Upper lobe of right lung (tissue), 1 donor: ENCODE measurements at regions not wholly inside any gene's neighbourhood (a gene's known extent, or its start where the extent isn't known, plus 50 kb on each side); places are given as distances from the start of the nearest gene placed in this dataset.

ENCODE experiments used
- ATAC-seq: fragments of 200-7000 bp; cut with Tn5 transposase; one replicate; pipeline ENCODE4 v1.9.1; 2020; ENCODE audit warnings: mild to moderate bottlenecking, moderate library complexity
- DNase-seq: peaks from one replicate; pipeline ENCODE4 v3.0.0-alpha.2; 2020
- H3K27ac ChIP-seq: fragments of 200-600 bp; one replicate; pipeline ENCODE4 v1.8.0; 2022
- H3K27me3 ChIP-seq: fragments of 200-600 bp; one replicate; pipeline ENCODE4 v1.8.0; 2022; ENCODE audit warnings: mild to moderate bottlenecking
- H3K36me3 ChIP-seq: fragments of 200-600 bp; one replicate; pipeline ENCODE4 v1.8.0; 2022
- H3K4me1 ChIP-seq: fragments of 200-600 bp; one replicate; pipeline ENCODE4 v1.8.0; 2022
- H3K4me3 ChIP-seq: fragments of 200-600 bp; one replicate; pipeline ENCODE4 v1.8.0; 2022; ENCODE audit warnings: mild to moderate bottlenecking
- H3K9me3 ChIP-seq: fragments of 200-600 bp; one replicate; pipeline ENCODE4 v1.8.0; 2022
- intact Hi-C: fragments of 100-400 bp; cut with DNase I; formaldehyde crosslinking; loops from one replicate; pipeline ENCODE4 v1.11.0; 2022
- TF ChIP-seq, protein P1 (sequence below): fragments of 200-600 bp; IDR thresholded peaks from one replicate; pipeline ENCODE4 v1.8.0; 2022; ENCODE audit warnings: antibody characterized with exemption
- donor health status: DM: no; HTN: yes; CAD: no; lungs with severe emphysema.

DNA sequence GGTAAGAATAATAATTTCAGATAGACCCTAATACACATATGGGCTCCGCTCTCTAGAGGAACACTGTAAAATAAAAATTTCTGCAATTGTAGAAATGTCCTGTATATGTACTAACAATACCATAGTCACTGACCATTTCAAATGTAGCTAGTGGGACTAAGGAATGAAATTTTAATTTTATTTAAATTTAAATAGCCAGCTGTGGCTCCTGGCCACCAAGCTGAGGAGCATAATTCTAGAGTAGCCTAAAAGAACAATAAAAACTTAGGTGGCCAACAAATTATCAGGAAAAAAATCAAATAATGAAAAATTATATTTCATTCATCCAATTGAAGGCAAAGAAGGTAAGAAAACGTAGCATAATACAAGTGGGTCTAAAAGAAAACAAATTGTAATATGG is 240.9 kb upstream of the MIR17HG start:
- Histone ChIP-seq H3K36me3 (no peaks in the 10 kb centered on the region), H3K4me1 (no peaks in the 10 kb centered on the region), H3K27ac (no peak overlapping the region), H3K27me3 (no peaks in the 10 kb centered on the region), H3K4me3 (no peak overlapping the region), H3K9me3 (no peaks in the 10 kb centered on the region)
- DNase-seq, result no peak
- intact Hi-C loops, result no loop called here
- no peak for ATAC-seq
- TF ChIP-seq, protein P1, sequence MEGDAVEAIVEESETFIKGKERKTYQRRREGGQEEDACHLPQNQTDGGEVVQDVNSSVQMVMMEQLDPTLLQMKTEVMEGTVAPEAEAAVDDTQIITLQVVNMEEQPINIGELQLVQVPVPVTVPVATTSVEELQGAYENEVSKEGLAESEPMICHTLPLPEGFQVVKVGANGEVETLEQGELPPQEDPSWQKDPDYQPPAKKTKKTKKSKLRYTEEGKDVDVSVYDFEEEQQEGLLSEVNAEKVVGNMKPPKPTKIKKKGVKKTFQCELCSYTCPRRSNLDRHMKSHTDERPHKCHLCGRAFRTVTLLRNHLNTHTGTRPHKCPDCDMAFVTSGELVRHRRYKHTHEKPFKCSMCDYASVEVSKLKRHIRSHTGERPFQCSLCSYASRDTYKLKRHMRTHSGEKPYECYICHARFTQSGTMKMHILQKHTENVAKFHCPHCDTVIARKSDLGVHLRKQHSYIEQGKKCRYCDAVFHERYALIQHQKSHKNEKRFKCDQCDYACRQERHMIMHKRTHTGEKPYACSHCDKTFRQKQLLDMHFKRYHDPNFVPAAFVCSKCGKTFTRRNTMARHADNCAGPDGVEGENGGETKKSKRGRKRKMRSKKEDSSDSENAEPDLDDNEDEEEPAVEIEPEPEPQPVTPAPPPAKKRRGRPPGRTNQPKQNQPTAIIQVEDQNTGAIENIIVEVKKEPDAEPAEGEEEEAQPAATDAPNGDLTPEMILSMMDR, result no peak

DNA sequence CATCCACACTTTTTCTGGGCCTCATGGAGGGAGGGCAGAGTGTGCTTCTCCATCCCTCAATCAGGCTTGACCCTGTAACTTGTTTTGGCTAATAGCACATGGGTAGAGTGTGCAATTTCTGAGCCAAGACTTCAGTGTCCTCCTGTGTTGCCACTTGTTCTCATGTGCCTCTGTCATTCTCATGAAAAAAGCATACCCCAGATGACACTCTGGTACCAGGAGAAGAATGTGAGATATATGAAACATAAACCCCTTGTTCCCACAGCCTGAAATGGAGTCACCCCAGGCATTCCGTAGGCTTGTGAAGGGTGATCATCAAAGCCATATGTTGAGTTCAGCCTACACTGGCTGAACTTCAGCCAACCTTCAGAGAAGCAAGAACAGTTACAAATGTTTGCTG is 239.2 kb upstream of the MIR17HG start:
- H3K27me3 ChIP-seq, result no peaks in the 10 kb centered on the region
- no peak overlapping the region for H3K27ac ChIP-seq
- H3K36me3 ChIP-seq, result no peaks in the 10 kb centered on the region
- intact Hi-C loops, result no loop called here
- H3K4me1 ChIP-seq, result no peaks in the 10 kb centered on the region
- H3K4me3 ChIP-seq, result no peak overlapping the region
- no peaks in the 10 kb centered on the region for H3K9me3 ChIP-seq
- TF ChIP-seq, protein P1, result no peak
- DNase-seq (no peak), ATAC-seq (no peak)

DNA sequence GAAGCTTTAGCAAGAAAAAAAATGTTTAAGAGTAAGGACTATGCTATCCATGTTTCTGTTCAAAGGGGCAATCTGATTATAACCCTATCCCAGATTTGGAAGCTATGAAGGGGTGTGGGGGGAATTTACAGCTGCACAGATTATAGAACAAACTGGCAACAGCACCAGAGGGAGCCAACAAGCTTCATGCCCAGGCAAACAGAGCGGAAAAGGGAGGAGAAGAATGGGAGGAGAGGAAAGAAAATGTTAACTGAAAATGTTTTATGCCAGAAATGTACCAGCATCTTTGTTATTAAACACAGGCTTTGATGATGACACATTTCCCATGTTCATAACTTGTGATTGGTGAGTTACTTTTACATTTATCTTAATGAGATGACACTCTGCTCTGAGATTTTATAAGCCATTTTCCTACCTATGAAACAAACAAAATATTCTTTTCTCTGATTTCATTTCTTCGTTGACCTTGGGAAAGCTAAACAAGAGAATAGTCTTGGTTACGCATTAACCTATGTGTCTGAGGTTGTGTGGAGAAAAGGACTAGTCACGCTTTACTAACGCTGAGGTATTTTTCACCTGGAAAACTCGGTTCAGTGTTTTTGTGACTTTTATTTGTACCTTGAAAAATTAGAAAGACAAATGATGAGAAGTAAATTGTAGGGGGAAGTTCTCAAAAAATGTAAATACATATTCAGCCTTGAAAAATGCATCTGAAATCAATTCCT is 235.8 kb upstream of the MIR17HG start:
- TF ChIP-seq, protein P1, result no peak
- DNase-seq (no peak), ATAC-seq (no peak)
- Histone ChIP-seq H3K36me3 (no peaks in the 10 kb centered on the region), H3K4me1 (no peaks in the 10 kb centered on the region), H3K4me3 (no peak overlapping the region), H3K27me3 (no peaks in the 10 kb centered on the region), H3K9me3 (no peaks in the 10 kb centered on the region), H3K27ac (no peak overlapping the region)
- intact Hi-C loops, result no loop called here

DNA sequence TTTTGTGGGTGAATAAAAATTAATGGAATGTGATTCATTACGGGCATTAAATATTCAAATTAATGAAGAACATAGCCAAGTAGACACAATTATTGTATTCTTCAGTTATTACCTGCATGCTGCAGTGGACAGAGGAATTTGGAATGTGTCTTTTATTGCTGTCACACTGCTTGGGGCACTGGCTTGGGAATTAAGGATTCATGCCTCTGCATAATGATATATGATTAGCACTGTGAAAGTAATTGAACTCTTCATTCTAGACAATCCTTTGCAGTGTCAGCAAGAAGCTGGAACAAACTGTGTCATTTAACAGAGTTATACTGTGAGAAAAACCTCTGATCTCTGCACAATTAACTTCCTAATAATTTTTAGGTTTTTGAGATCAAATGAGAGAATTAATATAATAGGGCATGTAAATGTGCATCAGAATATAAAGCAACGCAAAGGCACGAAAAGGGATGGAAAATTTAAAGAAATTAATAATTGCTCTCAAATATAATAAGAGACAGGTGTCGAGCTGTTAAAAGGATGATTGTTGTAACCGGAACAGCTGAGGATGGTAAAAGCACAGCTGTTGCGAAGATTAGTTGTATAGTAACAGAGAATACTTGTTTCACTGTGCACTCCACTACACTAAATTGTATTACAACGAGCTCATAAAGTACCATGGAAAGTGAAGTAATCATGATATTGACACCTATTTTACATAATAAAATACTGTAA is 235.1 kb upstream of the MIR17HG start:
- ATAC-seq (no peak), DNase-seq (no peak)
- intact Hi-C loops, result no loop called here
- TF ChIP-seq, protein P1, result no peak
- H3K9me3 ChIP-seq, result no peaks in the 10 kb centered on the region
- no peak overlapping the region for H3K27ac ChIP-seq
- H3K4me1 ChIP-seq, result no peaks in the 10 kb centered on the region
- H3K36me3 ChIP-seq, result no peaks in the 10 kb centered on the region
- H3K4me3 ChIP-seq, result no peak overlapping the region
- no peaks in the 10 kb centered on the region for H3K27me3 ChIP-seq

DNA sequence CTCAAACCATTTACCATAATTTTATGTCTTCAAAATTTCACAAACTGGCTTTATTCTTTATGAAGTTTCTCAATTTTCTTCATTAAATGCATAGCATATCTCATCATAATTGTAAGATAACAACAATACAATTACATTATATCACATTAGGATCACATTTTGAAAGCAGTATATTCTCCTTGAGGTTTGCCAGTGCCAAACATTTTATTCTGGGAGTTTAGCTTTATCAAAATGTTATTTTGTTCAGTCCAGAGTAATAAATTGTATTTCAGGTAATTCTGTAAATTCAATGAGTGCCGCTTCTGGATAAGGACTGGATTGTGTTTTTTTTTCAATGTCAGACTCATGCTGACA is 234.6 kb upstream of the MIR17HG start:
- Histone ChIP-seq H3K4me1 (no peaks in the 10 kb centered on the region), H3K9me3 (no peaks in the 10 kb centered on the region), H3K4me3 (no peak overlapping the region), H3K36me3 (no peaks in the 10 kb centered on the region), H3K27me3 (no peaks in the 10 kb centered on the region), H3K27ac (no peak overlapping the region)
- TF ChIP-seq, protein P1, result no peak
- ATAC-seq (no peak), DNase-seq (no peak)
- intact Hi-C loops, result no loop called here
